Stimulated activated effector memory CD8-positive, alpha-beta T cell treated with anti-CD3 and anti-CD28 coated beads, Interleukin-12 subunit alpha, Interleukin-12 subunit beta, amount 100 ng/mL, for 72 hours (primary cell): ENCODE measurements at regions not wholly inside any gene's neighbourhood (a gene's known extent, or its start where the extent isn't known, plus 50 kb on each side); places are given as distances from the start of the nearest gene placed in this dataset.
"Not testable (repeated sequence)": the region's sequence is repeated elsewhere in the genome, so short reads cannot be mapped to it uniquely, and the experiment has no call there.

ENCODE experiments used
- ATAC-seq: fragments of 150-1000 bp; cut with Tn5 transposase; 2 replicates; pipeline ENCODE4 v1.10.0; 2021
- DNase-seq, 2 donors: peaks; one replicate each; pipeline ENCODE4 v3.0.0; 2021 to 2022; ENCODE audit warnings: low spot score in 2 of 2
- H3K27ac Mint-ChIP-seq: one replicate; pipeline ENCODE4 v1.8.0; 2022; ENCODE audit warnings: mild to moderate bottlenecking, mixed read lengths
- H3K36me3 Mint-ChIP-seq: one replicate; pipeline ENCODE4 v1.8.0; 2022; ENCODE audit warnings: mild to moderate bottlenecking, mixed read lengths
- H3K4me1 Mint-ChIP-seq: one replicate; pipeline ENCODE4 v1.8.0; 2022; ENCODE audit warnings: mixed read lengths
- H3K4me3 Mint-ChIP-seq: one replicate; pipeline ENCODE4 v1.8.0; 2022; ENCODE audit warnings: mild to moderate bottlenecking, mixed read lengths
- H3K9me3 Mint-ChIP-seq: one replicate; pipeline ENCODE4 v1.8.0; 2022; ENCODE audit warnings: mixed read lengths

DNA sequence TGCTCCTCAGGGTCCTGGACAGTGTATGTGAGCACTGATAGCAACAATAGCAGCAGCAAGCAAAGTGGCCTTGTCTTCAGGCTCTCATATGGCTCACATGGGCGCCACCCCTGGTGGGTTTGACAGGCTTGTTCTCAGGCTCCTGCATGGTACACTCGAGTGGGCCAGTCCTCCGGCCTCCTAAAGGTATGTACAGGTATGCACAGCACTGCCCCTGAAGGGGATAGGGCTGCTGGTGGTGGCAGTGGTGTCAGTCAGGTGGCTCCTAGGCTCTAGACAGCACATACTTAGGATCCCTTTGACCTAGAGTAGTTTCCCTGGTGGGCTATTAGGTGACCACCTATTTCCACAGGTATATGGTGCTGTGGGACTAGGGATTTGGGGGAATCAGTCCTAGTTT lies 79.8 kb downstream of the LGALS9B start:
- DNase-seq, H3K4me1 Mint-ChIP-seq, H3K36me3 Mint-ChIP-seq, H3K4me3 Mint-ChIP-seq, H3K9me3 Mint-ChIP-seq, H3K27ac Mint-ChIP-seq, ATAC-seq: not testable (repeated sequence)

GRCh38 chr17:20381358-20382300 lies 85.7 kb downstream of the LGALS9B start:
- H3K27ac Mint-ChIP-seq: peak overlapping the region; percentile 4
- not testable (repeated sequence) for DNase-seq, H3K36me3 Mint-ChIP-seq, H3K9me3 Mint-ChIP-seq, H3K4me1 Mint-ChIP-seq
- H3K4me3 Mint-ChIP-seq: peak overlapping the region; percentile 44
- peak; percentile 73 for ATAC-seq

DNA sequence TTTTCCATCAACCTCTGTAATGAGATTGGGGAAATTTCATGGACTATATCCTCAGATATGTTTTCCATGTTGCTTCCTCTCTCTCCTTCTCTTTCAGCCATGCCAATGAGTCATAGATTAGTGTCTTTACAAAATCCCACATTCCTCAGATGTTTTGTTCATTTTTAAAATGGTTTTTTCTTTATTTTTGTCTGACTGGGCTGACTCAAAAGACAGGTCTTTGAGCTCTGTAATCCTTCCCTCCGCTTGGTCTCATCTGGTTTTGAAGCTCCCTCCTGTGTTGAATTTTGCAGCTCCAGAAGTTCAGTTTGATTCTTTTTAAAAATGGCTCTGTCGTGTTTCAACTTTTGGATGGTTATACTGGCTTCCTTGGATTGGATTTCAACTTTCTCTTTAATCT lies 86.7 kb downstream of the LGALS9B start:
- H3K9me3 Mint-ChIP-seq, H3K4me1 Mint-ChIP-seq, DNase-seq, H3K36me3 Mint-ChIP-seq, H3K4me3 Mint-ChIP-seq, ATAC-seq: not testable (repeated sequence)
- peak overlapping the region; percentile 4 for H3K27ac Mint-ChIP-seq

GRCh38 chr17:20379251-20379650 lies 88.1 kb downstream of the LGALS9B start:
- ATAC-seq, H3K36me3 Mint-ChIP-seq, DNase-seq, H3K4me3 Mint-ChIP-seq, H3K4me1 Mint-ChIP-seq, H3K9me3 Mint-ChIP-seq, H3K27ac Mint-ChIP-seq: not testable (repeated sequence)

DNA sequence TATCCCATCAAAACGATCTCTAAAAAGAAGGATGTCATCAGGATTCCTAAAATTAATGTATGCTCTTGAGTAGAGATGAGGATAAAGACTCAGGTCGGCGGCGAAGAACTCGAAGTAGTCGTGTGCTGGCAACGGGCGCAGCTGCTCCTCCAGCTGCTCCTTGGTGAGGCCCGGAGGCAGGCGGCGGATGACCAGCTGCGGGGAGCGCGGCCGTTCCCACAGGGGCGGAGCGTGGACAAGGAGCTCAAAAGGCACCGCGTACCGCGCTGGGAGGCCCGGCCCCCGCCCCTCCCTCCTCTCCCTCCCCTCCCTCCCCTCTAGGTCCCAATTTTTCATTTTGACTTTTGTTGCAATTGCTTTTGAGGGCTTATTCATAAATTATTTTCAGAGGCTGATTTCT lies 90.7 kb downstream of the LGALS9B start:
- not testable (repeated sequence) for H3K4me1 Mint-ChIP-seq

GRCh38 chr17:20375745-20376144 lies 91.6 kb downstream of the LGALS9B start:
- not testable (repeated sequence) for H3K36me3 Mint-ChIP-seq, H3K4me3 Mint-ChIP-seq, H3K4me1 Mint-ChIP-seq, DNase-seq, H3K27ac Mint-ChIP-seq, ATAC-seq, H3K9me3 Mint-ChIP-seq

More for the DNA sequence above, 90.7 kb downstream of the LGALS9B start:
- not testable (repeated sequence) for H3K4me3 Mint-ChIP-seq, ATAC-seq, H3K9me3 Mint-ChIP-seq, DNase-seq, H3K27ac Mint-ChIP-seq, H3K36me3 Mint-ChIP-seq
